ENCODE measurements at regions not wholly inside any gene's neighbourhood (a gene's known extent, or its start where the extent isn't known, plus 50 kb on each side); places are given as distances from the start of the nearest gene placed in this dataset.

DNA sequence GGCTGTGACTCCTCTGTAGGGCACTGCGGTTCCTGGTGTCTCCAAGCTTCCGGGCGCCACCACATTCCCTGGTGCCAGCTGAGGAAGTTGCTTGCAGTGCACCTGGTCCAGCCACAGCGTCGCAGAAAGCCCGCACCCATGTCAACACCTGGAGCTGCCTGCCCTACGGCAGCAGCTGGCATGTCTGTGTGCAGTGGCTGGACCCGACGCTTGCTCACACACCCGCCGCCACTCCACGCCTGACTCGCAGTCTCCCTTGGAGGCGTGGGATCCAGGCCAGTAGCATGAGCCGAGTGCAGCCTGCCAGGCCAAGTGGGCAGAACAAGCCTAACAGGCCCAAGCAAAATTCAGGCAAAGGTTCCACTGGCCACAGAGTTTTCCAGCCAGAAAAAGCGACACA is 118.1 kb upstream of the PHF14 start:
- Histone ChIP-seq H3K4me1 (no peaks in the 10 kb centered on the region), H3K27me3 (no peaks in the 10 kb centered on the region), H3K27ac (no peak overlapping the region), H3K36me3 (no peaks in the 10 kb centered on the region), H3K4me3 (no peak overlapping the region), H3K9me3 (no peaks in the 10 kb centered on the region)
- no peak for DNase-seq (ENCODE audit: low spot score in 2 of 2)
- intact Hi-C loops (cut with DNase I; ENCODE audit: low total_unique reads) = no loop called here
- TF ChIP-seq, protein P1, sequence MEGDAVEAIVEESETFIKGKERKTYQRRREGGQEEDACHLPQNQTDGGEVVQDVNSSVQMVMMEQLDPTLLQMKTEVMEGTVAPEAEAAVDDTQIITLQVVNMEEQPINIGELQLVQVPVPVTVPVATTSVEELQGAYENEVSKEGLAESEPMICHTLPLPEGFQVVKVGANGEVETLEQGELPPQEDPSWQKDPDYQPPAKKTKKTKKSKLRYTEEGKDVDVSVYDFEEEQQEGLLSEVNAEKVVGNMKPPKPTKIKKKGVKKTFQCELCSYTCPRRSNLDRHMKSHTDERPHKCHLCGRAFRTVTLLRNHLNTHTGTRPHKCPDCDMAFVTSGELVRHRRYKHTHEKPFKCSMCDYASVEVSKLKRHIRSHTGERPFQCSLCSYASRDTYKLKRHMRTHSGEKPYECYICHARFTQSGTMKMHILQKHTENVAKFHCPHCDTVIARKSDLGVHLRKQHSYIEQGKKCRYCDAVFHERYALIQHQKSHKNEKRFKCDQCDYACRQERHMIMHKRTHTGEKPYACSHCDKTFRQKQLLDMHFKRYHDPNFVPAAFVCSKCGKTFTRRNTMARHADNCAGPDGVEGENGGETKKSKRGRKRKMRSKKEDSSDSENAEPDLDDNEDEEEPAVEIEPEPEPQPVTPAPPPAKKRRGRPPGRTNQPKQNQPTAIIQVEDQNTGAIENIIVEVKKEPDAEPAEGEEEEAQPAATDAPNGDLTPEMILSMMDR (IDR thresholded peaks at IDR 0.05) = no peak

DNA sequence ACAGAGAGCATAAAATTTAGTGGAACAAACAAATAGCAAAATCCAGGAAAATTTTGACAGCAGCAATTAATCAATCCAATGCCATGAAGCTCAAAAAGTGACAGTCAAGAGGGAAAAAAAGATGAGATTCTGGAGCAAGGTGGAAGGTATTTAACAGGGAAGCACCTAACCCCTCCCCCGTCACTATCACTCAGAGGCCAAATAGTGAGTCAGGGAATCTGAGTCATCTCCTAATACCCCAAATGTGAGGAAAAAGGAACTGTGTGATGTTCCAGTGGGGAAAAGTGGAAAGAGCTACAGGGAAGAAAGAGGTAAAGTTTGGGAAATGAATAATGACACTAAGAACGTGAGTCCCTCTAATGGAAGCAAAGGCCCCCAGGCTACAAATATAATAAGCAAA is 113.2 kb upstream of the PHF14 start:
- TF ChIP-seq, protein P1 (IDR thresholded peaks at IDR 0.05) = no peak
- TF ChIP-seq POLR2A (IDR thresholded peaks at IDR 0.05) = no peak
- no peak for TF ChIP-seq POLR2AphosphoS5 (IDR thresholded peaks at IDR 0.05)
- no peak for DNase-seq (ENCODE audit: low spot score in 2 of 2)
- intact Hi-C loops (cut with DNase I; ENCODE audit: low total_unique reads) = loop anchor here (5.0 kb wide), 1 partner anchor 1353 kb away; no protein-coding TSS in a partner anchor
- no peaks in the 10 kb centered on the region for H3K4me1 ChIP-seq
- no peaks in the 10 kb centered on the region for H3K27me3 ChIP-seq
- H3K9me3 ChIP-seq = no peaks in the 10 kb centered on the region
- no peaks in the 10 kb centered on the region for H3K36me3 ChIP-seq
- no peak overlapping the region for H3K27ac ChIP-seq
- H3K4me3 ChIP-seq = no peak overlapping the region

DNA sequence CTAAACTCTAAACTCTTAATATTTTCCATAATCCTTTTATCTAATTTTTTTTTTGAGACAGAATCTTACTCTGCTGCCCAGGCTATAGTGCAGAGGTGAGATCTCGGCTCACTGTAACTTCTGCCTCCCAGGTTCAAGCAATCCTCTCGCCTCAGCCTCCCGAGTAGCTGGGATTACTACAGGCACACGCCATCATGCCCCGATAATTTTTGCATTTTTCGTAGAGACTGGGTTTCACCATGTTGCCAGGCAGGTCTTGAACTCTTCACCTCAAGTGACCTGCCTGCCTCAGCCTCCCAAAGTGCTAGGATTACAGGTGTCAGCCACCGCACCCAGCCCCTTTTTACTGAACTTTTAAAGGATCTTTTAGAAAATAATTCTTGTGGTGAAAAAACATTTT is 110.2 kb upstream of the PHF14 start:
- no peaks in the 10 kb centered on the region for H3K27me3 ChIP-seq
- no peaks in the 10 kb centered on the region for H3K9me3 ChIP-seq
- no peaks in the 10 kb centered on the region for H3K36me3 ChIP-seq
- H3K27ac ChIP-seq = no peak overlapping the region
- DNase-seq (ENCODE audit: low spot score in 2 of 2) = no peak
- no peaks in the 10 kb centered on the region for H3K4me1 ChIP-seq
- intact Hi-C loops (cut with DNase I; ENCODE audit: low total_unique reads) = loop anchor here (5.0 kb wide), 1 partner anchor 1356 kb away; no protein-coding TSS in a partner anchor
- no peak overlapping the region for H3K4me3 ChIP-seq
- TF ChIP-seq, protein P1 (IDR thresholded peaks at IDR 0.05) = no peak

DNA sequence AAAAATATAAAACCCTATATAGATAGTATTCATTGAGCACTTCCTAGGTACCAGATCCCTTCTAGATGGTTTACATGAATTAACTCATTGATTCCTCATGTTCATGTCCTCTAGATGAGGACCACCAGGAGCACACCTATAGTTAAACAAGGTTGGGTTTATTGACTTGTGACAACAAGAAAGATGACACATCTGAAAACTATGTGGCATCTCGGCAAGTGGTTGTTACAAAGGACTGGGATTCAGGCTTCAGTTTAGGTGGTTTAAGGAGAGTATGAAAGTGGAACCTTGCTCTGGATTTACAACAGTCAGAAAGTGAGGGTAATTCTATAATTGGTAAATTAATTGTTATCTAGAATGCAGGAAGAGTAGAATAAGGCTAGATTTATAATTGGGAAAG is 99.0 kb upstream of the PHF14 start:
- H3K27ac ChIP-seq = no peak overlapping the region
- no peaks in the 10 kb centered on the region for H3K9me3 ChIP-seq
- intact Hi-C loops (cut with DNase I; ENCODE audit: low total_unique reads) = no loop called here
- H3K36me3 ChIP-seq = no peaks in the 10 kb centered on the region
- H3K4me1 ChIP-seq = no peaks in the 10 kb centered on the region
- DNase-seq (ENCODE audit: low spot score in 2 of 2) = no peak
- no peak overlapping the region for H3K4me3 ChIP-seq
- no peaks in the 10 kb centered on the region for H3K27me3 ChIP-seq
- no peak for TF ChIP-seq POLR2A (IDR thresholded peaks at IDR 0.05)
- no peak for TF ChIP-seq POLR2AphosphoS5 (IDR thresholded peaks at IDR 0.05)
- TF ChIP-seq, protein P1 (IDR thresholded peaks at IDR 0.05) = no peak

DNA sequence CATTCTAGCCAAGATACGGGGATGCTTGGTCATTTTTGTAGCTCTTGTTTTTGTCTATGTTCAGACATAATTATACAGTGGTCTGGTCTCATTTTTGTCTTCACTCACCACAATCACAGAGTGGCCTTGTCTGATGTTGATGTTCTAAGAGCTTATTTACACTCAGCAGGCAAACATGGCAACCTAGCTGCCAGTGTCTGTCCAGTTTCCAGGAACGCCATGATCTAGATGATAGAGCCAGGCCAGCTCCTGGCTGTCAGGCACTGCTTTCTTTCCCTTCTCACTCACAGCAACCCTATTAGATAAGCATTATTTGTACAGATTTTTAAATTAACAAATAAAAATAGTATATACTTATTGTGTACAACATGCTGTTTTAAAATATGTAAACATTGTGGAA is 98.6 kb upstream of the PHF14 start:
- TF ChIP-seq, protein P1 (IDR thresholded peaks at IDR 0.05) = no peak
- TF ChIP-seq POLR2AphosphoS5 (IDR thresholded peaks at IDR 0.05) = no peak
- TF ChIP-seq POLR2A (IDR thresholded peaks at IDR 0.05) = no peak
- Histone ChIP-seq H3K4me1 (no peaks in the 10 kb centered on the region), H3K9me3 (no peaks in the 10 kb centered on the region), H3K27me3 (no peaks in the 10 kb centered on the region), H3K4me3 (no peak overlapping the region), H3K36me3 (no peaks in the 10 kb centered on the region), H3K27ac (no peak overlapping the region)
- intact Hi-C loops (cut with DNase I; ENCODE audit: low total_unique reads) = no loop called here
- DNase-seq (ENCODE audit: low spot score in 2 of 2) = no peak
